ENCODE measurements at regions not wholly inside any gene's neighbourhood (a gene's known extent, or its start where the extent isn't known, plus 50 kb on each side); places are given as distances from the start of the nearest gene placed in this dataset.
"Not testable (repeated sequence)": the region's sequence is repeated elsewhere in the genome, so short reads cannot be mapped to it uniquely, and the experiment has no call there.

DNA sequence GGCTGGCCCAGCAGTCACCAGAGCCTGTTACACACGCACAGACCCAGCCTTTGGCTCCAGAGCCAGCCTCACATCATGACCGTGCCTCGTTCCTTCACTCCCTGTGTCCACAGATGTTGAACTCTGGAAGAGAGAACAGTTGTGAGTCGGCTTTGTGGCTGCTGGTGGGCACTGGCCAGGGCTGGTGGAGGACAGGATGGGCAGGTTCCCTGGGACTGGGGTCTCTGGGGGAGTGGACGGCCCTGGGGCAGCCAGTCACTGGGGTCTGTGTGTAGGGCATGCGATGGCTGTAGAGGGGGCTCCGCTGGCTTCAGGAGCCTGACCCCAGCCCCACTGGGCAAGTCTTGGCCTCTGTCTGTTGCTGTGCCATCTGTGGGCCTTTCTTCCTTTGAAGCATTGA, 1070.1 kb downstream of the BRD1 start:
- no peak for DNase-seq

DNA sequence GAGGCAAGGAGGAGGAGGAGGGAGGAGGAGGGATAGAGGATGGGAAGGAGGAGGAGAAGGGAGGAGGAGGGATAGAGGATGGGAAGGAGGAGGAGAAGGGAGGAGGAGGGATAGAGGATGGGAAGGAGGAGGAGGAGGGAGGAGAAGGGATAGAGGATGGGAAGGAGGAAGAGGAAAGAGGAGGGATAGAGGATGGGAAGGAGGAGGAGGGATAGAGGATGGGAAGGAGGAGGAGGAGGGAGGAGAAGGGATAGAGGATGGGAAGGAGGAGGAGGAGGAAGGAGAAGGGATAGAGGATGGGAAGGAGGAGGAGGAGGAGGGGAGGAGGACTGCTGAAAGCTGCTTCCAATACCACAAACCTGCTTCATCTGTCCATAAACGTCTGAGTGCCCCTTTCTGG, 1070.5 kb downstream of the BRD1 start:
- not testable (repeated sequence) for DNase-seq

DNA sequence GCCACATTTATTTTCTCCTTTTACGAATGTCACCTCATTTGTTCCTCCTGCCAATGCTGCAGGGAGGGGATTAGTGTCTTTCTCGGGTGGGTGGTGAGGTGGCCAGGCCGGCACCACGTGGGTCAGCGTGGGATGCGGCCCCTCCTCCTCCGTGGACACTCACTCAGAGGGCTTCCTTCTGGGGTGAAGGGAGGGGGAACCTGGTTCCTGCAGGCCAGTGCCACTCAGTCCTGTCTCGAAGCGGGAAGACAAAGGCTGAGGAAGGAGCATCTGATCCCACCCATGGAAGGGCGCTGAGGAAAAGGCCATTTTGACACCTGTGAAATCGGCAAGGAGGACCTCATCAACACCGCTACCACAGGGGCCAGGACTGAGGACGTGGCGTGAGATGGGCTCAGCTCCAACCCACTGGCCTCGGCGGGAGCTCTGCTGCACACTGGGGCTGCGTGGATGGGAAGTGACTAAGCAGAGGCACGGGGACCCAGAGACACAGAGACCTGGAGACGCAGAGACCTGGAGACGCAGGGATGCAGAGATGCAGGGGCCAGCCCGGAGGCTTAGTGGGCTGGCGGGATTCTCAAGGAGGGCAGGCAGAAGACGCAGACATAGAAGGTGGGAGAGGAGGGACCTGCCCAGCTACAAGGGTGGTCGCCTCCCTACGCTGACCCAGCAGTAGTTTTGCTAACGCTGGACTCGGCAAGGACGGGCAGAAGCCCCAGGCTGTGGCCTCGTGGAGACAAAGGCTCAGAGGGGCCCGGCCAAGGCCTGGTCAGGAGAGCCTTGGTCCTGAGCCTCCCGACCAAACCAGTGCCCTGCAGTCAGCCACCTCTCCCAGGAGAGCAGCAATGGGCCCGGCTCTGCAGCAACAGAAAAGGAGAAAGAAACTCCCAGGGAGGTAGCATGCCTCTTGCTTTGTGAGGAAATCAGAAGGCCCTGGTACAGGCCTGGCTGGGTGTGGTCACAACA, 1071.2 kb downstream of the BRD1 start:
- no peak for DNase-seq

DNA sequence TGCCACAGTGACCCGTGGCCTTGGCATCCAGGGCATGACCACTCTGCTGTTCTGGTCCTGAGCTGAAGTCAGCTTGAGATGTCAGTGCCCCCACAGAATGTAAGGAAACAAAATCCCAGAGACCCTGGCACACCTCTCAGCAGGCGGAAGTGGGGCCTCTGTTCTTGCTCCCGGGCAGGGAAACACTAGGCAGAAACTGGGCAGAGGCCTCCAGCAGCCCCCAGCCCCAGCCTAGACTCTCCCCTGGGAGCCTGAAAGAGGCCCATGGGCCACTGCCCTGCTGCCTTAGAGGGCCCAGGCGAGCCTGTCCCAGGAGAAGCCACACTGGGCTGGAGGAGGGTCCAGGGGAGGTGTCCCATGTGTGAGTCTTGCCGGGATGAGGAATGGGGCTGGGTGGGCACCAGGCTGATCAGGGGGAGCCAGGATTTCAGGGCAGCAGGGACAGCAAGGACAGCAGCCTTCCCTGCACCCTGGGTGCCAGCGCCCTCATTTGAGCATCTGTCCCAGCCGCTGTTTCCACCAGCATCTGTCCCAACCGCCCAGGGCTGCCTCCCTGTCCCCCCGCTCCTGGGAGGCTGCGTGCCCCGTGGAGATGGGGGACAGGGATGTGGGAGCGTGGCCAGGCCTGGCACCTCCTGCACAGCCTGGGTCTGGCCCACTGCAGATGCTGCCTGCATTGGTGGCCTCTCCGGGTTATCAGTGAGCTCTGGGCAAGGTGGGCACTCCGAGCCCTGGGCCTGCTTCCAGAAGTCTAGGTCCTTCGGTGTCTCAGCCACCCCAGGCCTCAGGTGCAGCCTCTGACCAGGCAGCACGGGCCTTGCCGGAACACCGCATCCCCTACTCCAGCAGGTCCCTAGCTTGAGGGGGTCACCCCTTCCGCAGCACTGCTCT, 1072.4 kb downstream of the BRD1 start:
- DNase-seq, result no peak

DNA sequence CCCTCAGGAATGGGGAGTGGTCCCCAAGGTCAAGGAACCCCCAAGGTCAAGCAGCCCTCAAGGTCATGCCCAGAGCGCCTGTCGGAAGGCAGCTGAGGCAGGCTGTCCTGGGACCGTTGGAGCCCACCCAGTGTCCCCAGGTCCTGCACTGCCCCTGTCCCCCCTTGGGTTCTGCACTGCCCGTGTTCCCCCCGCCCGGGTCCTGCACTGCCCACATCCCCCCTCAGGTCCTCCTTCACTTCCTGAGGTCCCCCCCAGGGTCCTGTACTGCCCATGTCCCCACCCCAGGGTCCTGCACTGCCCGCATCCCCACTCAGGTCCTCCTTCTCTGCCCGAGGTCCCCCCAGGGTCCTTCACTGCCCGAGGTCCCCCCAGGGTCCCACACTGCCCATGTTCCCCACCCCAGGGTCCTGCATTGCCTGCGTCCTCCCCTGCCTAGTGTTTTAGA, 1073.0 kb downstream of the BRD1 start:
- DNase-seq, result no peak

DNA sequence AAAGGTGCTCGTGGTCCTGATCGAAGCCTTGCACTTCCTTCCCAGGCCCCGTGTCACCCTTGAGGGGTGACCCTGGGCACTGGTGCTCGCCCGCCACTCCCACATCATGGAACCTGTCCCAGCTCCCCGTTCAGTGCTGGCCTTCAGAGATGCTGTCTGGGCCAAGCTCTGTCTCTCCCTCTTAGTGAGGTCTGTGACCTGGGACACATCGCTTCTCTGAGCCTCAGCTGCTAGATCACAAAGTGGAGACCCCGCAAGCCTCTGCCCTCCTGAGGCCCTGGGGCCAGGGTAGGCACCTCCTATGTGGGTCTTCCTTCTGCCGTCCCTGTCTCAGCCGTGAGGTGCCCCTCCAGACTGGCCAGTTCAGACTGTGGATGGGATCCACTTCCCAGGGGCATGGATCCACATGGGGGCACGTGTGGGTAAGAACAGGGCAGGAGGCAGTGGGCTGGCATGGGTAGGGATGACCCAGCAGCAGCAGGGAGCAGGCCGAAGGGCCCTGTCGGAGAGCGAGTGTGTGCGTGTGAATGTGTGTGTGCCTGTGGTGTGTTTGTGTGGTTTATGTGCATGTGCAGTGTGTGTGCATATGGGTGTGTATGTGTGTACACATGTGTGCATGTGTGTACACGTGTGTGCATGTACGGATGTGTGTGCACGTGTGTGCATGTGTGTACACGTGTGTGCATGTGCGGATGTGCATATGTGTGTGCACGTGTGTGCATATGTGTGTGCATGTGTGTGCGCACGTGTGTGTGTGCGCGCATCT, 1073.7 kb downstream of the BRD1 start:
- no peak for DNase-seq

DNA sequence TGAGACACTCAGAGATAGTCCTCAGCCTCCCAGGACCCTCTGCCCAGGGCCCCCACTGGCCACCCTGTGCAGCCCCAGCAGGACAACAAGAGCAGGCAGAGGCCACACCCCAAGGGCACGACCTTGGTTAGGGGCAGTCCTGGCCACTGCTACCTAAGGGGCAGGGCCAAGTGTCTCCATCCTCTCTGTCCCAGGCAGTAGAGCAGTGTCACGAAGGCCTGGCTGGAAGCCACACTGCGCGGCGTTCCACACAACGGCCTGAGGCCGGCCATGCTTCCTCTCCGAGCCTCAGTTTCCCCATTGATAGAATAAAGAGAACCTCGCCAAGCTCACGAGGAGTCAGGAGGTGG, 1074.3 kb downstream of the BRD1 start:
- DNase-seq, result no peak

DNA sequence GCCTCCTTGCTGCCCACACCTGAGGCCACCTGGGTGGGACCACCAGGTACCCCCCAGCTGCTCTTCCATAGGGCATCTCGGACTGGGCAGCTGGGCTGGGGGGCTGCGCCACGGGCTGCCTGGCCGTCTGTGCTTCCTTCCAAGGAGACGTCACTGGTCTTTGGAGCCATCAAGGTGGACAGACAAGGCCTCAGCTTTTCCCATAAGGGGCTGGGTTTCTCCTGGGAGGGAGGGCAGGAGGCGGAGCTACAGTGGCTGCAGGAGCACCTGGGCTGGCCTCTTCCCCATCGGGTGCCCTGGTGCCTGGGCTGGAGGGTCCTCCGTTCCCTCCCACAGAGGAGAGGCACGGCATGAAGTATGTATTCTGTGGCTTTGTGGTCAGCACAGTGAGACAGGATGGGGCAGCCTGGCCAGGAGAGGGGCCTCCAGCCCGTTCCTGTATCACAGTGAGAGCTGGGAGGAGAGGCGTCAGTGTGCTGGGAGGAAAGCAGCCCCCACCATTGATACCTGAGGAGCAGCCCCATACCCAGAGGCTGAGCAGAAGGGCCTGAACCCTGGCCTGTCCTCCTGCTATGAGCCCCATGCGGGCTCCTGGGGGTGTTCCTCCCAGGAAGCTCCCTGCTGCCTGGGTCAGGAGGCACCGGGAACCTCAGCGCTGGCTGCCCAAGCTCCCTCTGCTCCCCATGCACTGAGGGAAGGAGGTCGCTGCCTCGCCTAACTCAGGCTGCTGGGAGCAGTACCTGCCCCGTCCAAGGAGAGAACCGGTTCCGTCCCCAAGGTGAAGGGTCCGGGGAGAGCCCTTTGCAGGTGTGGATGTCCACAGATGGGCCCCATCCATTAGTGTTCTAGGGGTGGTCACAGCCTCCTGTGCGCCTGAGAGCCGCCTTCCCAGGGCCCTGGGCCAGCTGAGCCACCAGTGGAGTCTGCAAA, 1075.0 kb downstream of the BRD1 start:
- DNase-seq, result no peak

DNA sequence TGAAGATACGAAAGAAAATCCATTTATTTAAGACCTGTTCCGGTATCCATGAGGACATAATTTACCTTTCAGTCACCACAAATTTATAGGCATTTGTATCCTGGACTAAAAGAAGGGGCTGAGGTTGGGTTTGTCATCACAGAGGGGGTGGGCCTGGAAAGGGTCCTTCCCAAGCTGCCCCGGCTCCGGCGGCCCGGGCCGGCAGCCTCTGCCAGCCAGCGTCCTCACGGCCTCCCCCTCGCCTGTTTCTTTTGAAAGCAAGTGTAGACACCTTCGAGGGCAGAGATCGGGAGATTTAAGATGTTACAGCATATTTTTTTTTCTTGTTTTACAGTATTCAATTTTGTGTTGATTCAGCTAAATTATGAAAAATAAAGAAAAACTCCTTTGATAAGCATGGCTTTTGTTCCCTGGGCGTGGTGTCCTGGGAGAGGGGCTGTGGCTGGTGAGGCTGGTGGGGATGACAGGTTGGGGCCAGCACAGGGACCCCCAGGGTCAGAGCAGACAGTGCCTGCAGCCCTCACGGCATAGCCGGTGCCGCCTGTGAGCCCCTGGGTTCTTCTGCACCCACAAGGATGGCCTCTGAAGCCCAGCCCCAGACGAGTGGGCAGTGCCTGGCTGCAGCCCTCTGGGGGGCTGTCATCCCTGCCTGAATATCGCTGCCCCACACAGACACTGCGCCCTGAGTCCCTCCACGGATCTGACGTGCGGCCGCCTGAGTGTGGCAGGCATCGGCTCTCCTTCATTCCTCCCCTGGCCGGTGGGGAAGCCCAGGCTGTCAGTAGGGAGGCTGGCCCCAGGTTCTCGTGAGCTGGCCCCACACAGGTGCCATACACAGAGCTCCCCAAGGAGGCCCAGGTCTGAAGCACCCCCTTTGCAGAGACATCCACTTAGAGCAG, 1075.9 kb downstream of the BRD1 start:
- no peak for DNase-seq

DNA sequence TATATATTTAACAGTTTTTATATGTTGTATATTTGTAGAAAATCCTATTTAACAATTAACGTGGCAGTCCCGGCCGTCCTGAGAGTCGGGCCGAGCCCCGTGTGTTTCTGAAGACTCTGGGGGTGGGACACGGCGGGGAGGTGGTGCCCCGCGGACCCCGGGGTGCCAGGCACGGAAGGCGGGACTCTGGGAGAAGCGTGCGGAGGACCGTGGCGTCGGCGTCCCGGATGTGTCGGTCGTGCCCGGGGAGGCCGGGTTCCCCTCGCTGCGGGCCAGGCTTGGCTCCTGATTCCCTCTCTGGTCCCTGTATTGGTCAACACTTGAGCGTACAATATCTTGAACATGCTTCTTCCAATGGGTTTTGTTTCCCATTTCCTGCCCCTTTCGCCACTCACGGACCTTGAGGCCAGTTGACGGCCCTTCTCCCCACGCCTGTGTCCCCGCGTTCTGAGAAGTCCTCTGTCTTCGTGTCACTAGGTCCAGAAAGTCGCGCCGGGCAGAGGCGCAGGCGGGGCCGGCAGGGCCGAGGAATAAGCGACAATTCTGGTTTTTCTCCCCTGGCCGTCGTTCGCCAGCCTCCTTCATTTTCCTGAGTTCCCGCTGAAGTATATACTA, 1076.7 kb downstream of the BRD1 start:
- DNase-seq, result no peak

DNA sequence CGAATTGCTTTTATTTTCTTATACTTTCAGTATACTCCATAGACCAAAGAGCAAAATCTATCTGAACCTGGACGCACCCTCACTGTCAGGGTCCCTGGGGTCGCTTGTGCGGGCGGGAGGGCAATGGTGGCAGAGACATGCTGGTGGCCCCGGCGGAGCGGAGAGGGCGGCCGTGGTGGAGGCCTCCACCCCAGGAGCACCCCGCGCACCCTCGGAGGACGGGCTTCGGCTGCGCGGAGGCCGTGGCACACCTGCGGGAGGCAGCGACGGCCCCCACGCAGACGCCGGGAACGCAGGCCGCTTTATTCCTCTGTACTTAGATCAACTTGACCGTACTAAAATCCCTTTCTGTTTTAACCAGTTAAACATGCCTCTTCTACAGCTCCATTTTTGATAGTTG, 1077.4 kb downstream of the BRD1 start:
- DNase-seq, result no peak

DNA sequence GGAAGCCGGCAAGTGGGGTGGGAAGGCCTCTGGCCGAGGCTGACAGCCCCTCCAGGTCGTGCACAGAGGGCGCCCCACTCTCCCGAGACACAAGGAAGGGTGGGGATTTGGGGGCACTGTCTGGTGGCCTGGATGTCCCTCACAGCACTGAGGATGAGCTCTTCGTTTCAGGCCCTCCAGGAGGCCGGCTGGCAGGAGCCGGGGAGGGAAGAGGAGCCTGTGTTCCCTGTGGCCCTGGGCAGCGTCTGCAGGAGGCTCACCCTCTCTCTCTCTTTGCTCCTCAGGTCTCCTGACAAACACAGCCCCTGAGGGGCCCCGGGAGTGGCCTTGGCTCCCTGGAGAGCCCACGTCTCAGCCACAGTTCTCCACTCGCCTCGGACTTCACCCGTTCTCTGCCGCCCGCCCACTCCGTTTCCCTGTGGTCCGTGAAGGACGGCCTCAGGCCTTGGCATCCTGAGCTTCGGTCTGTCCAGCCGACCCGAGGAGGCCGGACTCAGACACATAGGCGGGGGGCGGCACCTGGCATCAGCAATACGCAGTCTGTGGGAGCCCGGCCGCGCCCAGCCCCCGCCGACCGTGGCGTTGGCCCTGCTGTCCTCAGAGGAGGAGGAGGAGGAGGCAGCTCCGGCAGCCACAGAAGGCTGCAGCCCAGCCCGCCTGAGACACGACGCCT, 1078.0 kb downstream of the BRD1 start:
- DNase-seq, result no peak

DNA sequence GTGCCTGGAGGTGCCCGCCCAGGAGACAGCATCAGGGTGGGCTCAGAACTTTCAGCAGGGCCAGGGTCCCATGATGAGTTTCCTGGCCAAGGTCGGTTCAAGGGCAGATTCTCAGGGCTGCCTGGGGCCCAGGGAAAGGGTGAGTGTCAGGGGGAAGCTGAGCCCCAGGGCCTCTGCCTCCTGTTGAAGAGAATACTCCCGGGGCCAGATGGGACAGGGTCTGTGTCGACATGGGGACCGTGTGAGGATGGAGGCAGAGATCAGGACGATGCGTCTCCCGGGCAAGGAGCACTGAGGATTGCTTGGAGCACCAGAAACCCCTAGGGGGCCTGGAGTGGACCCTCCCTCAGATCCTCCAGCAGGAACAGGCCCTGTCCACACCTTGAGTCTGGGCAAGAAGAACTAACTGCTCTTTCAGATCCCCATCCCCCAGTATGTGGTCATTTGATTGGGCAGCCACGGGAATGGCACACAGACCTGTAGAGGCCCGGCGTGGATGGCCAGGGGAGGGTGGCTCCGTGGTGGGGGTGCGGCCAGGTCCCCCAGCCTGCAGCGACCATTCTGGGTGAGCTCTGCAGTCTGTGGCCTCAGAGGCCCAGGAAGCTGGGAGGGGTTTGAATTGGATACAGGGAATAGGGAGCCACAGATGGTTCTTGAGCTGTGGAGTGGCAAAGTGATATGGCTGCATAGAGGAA, 1078.7 kb downstream of the BRD1 start:
- no peak for DNase-seq

DNA sequence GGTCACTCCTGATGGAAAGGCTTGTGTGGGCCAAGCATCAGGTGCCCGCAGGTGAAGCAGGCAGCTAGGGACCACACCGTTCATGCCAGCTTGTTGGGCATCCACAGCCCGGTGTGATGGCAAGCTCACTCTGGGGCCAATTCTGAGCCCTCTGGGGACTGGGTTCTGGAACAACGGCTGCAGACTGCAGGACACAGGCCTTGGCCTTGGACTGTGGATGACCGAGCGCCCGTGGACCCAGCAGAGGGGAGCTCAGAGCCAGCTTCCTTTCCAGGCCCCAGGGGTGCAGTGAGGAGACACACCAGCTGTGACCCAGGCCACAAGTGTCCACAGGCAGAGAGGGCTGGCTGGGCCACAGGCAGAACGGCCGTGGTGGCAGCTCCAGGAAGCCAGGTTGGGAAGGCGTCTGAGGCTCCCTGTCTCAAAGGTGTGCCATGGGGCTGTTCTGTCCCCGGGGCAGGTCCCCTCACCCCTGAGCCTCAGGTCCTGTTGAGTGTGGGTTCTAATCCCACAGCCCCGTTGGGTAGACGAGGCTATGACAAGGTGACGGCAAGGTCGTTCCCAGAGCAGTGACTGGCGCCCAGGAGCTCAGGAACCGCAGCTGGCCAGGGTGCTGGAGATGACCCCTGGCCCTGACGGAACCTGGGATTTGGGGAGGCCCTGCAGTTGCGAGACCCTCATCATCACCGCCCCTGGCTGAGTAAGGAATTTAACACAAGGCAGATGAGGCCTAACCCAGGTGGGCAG, 1079.4 kb downstream of the BRD1 start:
- no peak for DNase-seq

DNA sequence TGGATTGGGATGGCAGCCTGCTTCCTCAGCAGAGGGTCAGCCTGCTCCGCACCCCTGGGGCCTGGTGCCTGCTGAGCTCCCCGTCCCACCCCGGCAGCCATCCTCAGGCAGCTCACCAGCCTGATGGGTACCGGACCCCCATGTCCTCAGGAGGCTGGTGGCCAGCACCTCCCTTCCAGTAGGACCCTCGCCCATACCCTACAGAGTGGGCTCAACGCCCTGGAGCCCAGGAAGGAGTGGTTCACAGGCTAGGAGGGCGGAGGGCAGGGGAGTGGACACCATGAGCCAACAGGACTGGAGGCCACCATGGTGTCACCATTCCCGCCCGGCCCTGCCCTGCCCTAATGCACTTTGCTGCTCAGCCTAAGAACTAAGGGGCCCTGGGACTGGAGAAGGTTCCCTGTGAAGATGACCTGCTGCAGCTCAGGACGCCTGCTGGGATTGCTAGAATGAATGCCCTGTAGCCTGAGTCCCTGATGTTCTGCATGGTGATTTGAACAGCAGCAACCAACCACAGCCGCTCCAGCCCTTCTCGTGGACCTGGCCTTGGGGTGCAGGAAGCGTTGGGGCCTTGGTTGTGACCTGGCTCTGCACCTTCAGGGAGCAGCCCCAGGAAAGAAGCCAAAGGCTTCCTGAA, 1080.8 kb downstream of the BRD1 start:
- no peak for DNase-seq

DNA sequence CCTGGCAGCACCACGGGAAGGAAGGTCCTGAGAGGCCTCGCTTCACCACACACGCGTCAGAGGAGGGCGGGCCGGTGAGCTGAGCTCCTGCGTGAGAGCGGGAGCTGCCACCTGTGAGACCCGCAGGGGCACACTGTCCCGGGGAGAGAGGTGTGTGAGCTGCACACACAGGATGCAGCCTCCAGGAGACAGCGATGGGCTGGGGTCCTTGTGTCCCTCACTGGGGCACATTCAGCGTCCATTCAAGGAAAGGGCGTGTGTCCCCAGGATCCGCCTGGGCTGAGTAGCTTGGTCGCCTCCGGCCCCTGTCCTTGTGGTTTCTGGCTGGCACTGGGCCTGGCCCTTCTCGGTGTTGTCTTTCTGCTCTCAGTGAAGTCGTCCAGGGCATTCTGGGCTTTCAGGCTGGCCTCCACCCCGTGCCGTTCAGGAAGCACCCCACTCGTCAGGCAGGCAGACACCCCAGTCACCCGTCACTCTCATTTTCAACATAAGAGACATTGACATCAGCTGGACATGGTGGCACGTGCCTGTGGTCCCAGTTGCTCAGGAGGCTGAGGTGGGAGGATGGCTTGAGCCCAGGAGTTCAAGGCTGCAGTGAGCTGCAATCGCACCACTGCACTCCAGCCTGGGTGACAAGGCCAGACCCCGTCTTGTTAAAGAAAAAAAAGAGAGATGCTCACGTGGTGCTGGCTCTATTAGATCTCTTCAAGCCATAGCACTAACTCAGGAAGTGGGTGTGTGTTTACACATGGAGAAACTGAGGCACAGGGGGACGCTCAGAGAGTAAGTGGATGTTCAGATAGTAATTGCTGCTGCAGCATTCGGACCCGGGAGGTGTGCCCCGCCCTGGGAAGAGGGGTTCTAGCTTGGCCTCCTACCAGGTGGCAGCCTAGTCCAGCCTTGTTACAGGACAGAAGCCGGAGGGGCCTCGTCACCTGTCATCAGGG, 1081.6 kb downstream of the BRD1 start:
- DNase-seq, result no peak

Data from activated T-cell treated with anti-CD3 and anti-CD28 coated beads, Interleukin-2, amount 50 U/mL, for 48 hours (primary cell).